A673 (cell line): ENCODE measurements at regions not wholly inside any gene's neighbourhood (a gene's known extent, or its start where the extent isn't known, plus 50 kb on each side); places are given as distances from the start of the nearest gene placed in this dataset.

Experiments used
- BruUV-seq: library from RNA; stranded (reverse); fragments of 400-500 nt; replicated peaks from 2 replicates; lab custom pipeline; 2021; lab: Mats Ljungman, UMichigan
- CTCF ChIA-PET: fragments of 300-600 bp; sonication (Branson Sonifier 250); formaldehyde crosslinking; loops from one replicate; lab custom pipeline; 2022; ENCODE audit warnings: antibody characterized with exemption; lab: Charles Lee
- POLR2A ChIA-PET: fragments of 300-600 bp; sonication (Branson Sonifier 250); formaldehyde crosslinking; loops from one replicate; lab custom pipeline; 2022; ENCODE audit warnings: antibody characterized with exemption; ENCODE audit not compliant: low non-redundant PET; lab: Charles Lee
- DNase-seq: peaks from one replicate; pipeline ENCODE4 v3.0.0-alpha.2; 2015; ENCODE audit warnings: low spot score
- H3K27ac ChIP-seq: fragments of 200-600 bp; sonication (generic); 2 replicates; pipeline ENCODE4 v1.5.1; 2016; ENCODE audit warnings: mixed run types, low read depth, mild to moderate bottlenecking, mixed read lengths, antibody characterized with exemption, low read length; ENCODE audit not compliant: poor library complexity, severe bottlenecking
- H3K27me3 ChIP-seq: fragments of 200-600 bp; sonication (generic); replicated peaks from 2 replicates; pipeline ENCODE4 v1.6.1; 2017; ENCODE audit warnings: mixed run types, low read depth, mild to moderate bottlenecking, mixed read lengths, antibody characterized with exemption, low read length; ENCODE audit not compliant: insufficient read depth, poor library complexity
- H3K36me3 ChIP-seq: fragments of 200-600 bp; sonication (generic); 2 replicates; pipeline ENCODE4 v1.6.1; 2016; ENCODE audit warnings: mixed run types, mild to moderate bottlenecking, mixed read lengths, antibody characterized with exemption, low read length; ENCODE audit not compliant: insufficient read depth, poor library complexity, severe bottlenecking
- H3K4me1 ChIP-seq: fragments of 200-600 bp; sonication (generic); 2 replicates; pipeline ENCODE4 v1.6.1; 2017; ENCODE audit warnings: mixed run types, mild to moderate bottlenecking, mixed read lengths, antibody characterized with exemption, low read length; ENCODE audit not compliant: insufficient read depth, poor library complexity, severe bottlenecking
- H3K4me3 ChIP-seq: fragments of 200-600 bp; sonication (generic); 2 replicates; pipeline ENCODE4 v1.5.1; 2016; ENCODE audit warnings: low read depth, mixed run types, mild to moderate bottlenecking, mixed read lengths, low read length; ENCODE audit not compliant: poor library complexity, severe bottlenecking
- H3K9me3 ChIP-seq: fragments of 200-600 bp; sonication (generic); 2 replicates; pipeline ENCODE4 v1.6.1; 2016; ENCODE audit warnings: mixed run types, low read depth, mild to moderate bottlenecking, mixed read lengths, antibody characterized with exemption, low read length; ENCODE audit not compliant: poor library complexity, severe bottlenecking
- CTCF ChIP-seq: fragments of 300-800, 200-600 bp; sonication (generic); conservative IDR thresholded peaks from 2 replicates; pipeline ENCODE4 v1.5.1; 2017; ENCODE audit warnings: low read depth, mild to moderate bottlenecking, antibody characterized with exemption, low read length, moderate library complexity, mixed read lengths
- EZH2 ChIP-seq: fragments of 200-600 bp; sonication (generic); IDR thresholded peaks from 2 replicates; pipeline ENCODE4 v1.6.1; 2017; ENCODE audit warnings: borderline replicate concordance, low read depth, mild to moderate bottlenecking, mixed read lengths, antibody characterized with exemption, low read length; ENCODE audit not compliant: poor library complexity, severe bottlenecking
- intact Hi-C: fragments of 100-400 bp; cut with micrococcal nuclease; formaldehyde crosslinking; loops from one replicate; pipeline ENCODE4 v1.10.0; 2022; ENCODE audit not compliant: unreplicated experiment

- Histone ChIP-seq H3K36me3 (no peaks in the 10 kb centered on the region), H3K9me3 (no peaks in the 10 kb centered on the region), H3K4me1 (peaks cover 18% of the 10 kb centered on the region), H3K27ac (no peak overlapping the region), H3K27me3 (no peaks in the 10 kb centered on the region), H3K4me3 (no peak overlapping the region)
- CTCF ChIA-PET = no interaction called here
- no peak for DNase-seq
- TF ChIP-seq EZH2 = no peak
- TF ChIP-seq CTCF = no peak
- POLR2A ChIA-PET = no interaction called here
- BruUV-seq = no TSS peak
- intact Hi-C loops = no loop called here
Measured at GRCh38 chr12:58479401-58479800, 440.9 kb downstream of the LRIG3 start.

GRCh38 chr12:58481811-58482210 lies 438.5 kb downstream of the LRIG3 start:
- peak; percentile 88 for DNase-seq
- ChIA-PET CTCF (no interaction called here), POLR2A (no interaction called here)
- Histone ChIP-seq H3K36me3 (no peaks in the 10 kb centered on the region), H3K9me3 (no peaks in the 10 kb centered on the region), H3K27ac (peak overlapping the region; percentile 6), H3K4me1 (peaks cover 19% of the 10 kb centered on the region), H3K27me3 (no peaks in the 10 kb centered on the region), H3K4me3 (no peak overlapping the region)
- intact Hi-C loops = no loop called here
- TF ChIP-seq EZH2 (no peak), CTCF (no peak)
- no TSS peak for BruUV-seq

- Histone ChIP-seq H3K4me3 (no peak overlapping the region), H3K27ac (no peak overlapping the region), H3K4me1 (peaks cover 9% of the 10 kb centered on the region), H3K36me3 (no peaks in the 10 kb centered on the region), H3K27me3 (no peaks in the 10 kb centered on the region), H3K9me3 (no peaks in the 10 kb centered on the region)
- TF ChIP-seq CTCF (no peak), EZH2 (no peak)
- ChIA-PET POLR2A (no interaction called here), CTCF (no interaction called here)
- BruUV-seq = no TSS peak
- DNase-seq = no peak
- intact Hi-C loops = no loop called here
Measured at GRCh38 chr12:58487255-58487654, 433.0 kb downstream of the LRIG3 start.
